ENCODE measurements at regions not wholly inside any gene's neighbourhood (a gene's known extent, or its start where the extent isn't known, plus 50 kb on each side); places are given as distances from the start of the nearest gene placed in this dataset.
"Not testable (repeated sequence)": the region's sequence is repeated elsewhere in the genome, so short reads cannot be mapped to it uniquely, and the experiment has no call there.

GRCh38 chr6:71730284-71730683 is 156.1 kb upstream of the RIMS1 start:
- no peak for FAIRE-seq

GRCh38 chr6:71733970-71734899 is 152.1 kb upstream of the RIMS1 start:
- no peak for FAIRE-seq

DNA sequence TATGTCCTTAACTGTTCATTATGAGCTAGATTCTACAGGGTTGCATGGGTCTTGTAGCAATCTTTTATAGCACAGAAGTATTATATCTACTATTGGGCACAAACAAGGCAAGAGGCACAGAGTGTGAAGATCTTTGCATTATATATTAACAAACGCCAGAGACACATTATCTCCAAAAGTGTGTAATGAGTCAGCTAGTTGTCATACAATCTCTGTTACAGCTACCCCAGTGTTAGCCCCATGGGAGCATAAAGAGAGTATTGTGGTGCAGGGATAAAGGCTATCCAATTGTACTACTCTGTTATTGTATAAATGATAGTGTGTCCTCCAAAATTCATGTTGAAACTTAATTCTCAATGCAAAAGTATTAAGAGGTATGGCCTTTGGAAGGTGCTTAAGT is 148.4 kb upstream of the RIMS1 start:
- FAIRE-seq, result no peak

DNA sequence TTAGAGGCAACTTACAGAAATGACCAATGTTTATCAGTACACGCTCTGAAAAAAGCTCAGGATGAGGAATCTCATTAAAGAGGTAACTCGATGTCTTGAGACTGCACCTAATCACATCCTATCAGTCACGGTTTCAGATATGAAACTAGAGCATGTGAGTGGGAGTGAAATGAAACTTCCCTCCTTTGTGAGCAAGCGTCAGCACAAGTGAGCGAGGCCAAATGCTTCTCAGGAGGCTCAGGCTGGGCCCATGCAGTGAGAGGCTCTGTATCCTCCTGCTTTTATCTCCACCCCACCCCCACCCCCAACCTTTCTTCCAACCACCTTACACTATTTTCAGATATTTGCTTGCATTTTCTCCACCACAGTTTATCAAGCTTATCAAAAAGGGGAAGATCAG is 140.8 kb upstream of the RIMS1 start:
- no peak for FAIRE-seq

DNA sequence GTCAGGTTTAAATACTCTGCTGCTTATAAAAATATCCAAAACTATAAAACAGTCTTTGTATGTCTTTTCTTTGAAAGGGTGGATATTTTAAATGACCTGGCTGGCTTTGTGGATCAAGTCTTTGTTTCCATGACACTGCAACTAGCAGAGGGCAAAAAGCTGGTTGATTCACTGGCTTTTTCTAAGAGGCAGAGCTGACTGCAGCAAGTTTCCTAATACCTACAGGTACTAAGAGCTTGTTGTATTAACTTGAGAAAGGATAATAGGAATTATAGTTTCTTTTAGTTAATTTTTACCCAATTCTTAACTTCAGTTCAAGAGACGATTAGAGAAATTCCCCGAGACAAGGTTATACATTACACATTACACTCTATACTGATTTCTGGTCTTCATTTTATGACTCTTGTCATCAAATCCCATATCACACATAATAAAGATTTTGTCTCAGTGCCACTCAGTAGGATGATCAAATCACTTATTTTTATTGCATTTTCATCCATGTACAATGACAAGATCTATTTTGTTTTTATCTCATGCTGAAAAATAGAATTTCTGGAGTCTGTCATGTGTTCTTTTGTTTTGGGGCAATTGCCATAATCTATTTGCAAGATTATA is 120.1 kb upstream of the RIMS1 start:
- FAIRE-seq, result no peak

DNA sequence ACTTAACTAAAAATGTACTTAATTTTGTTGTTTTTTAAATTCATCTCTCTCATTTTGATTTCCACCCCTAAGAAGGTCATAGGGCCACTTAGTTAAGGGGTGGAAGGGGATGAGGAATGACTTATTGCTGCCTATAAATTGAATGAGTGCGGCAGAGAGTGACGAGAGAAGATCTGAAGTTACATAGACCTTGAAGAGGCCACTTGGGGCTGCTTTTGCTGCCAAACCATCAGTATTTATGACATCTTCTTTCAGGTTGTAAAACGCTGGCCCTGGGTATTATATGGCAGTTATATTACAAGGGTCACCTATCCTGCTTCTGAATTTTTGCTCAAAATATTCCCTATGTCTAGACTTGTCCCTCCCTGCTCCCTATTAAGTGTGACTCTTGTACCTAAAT is 119.6 kb upstream of the RIMS1 start:
- no peak for FAIRE-seq

DNA sequence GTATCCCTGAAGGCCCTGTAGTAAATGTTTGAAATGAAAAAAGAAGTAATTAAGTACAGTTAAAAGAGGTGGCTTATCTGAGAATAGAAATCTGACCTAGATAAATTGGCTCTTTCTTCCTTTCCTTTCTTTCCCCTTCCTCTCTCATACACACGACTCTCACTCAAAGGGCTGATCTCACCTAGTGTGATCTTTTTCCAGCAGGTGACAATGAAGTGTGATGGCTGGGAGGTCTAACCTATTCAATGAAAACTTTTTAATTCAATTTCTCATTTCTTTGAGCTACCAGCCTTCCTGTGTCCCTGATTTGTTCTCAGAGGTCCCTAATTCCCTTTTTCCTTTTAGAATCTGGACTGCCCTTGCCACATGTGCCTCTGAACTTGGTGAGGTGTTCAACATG is 118.0 kb upstream of the RIMS1 start:
- FAIRE-seq, result no peak

DNA sequence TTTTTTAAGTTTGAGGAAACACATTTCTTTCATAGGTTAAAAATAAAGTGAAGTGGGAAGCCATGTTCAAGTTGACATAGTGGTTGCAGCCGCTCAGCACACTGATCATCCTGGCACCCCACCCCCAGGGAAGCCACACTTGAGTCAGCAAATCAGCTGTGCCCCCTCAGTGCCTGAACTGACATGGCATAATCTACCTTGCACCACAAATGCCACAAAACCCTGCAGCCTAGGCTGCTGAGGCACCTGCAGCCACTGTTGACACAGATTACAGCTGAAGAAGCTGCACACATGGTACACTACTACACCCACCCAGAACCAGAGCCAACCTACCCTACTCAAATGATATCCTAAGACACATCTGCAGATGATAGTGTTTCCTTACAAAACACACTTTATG is 77.5 kb upstream of the RIMS1 start:
- no peak for FAIRE-seq

- no peak for FAIRE-seq
Measured at GRCh38 chr6:71810880-71811279, 75.5 kb upstream of the RIMS1 start.

- no peak for FAIRE-seq
Measured at GRCh38 chr6:71822625-71823024, 63.7 kb upstream of the RIMS1 start.

DNA sequence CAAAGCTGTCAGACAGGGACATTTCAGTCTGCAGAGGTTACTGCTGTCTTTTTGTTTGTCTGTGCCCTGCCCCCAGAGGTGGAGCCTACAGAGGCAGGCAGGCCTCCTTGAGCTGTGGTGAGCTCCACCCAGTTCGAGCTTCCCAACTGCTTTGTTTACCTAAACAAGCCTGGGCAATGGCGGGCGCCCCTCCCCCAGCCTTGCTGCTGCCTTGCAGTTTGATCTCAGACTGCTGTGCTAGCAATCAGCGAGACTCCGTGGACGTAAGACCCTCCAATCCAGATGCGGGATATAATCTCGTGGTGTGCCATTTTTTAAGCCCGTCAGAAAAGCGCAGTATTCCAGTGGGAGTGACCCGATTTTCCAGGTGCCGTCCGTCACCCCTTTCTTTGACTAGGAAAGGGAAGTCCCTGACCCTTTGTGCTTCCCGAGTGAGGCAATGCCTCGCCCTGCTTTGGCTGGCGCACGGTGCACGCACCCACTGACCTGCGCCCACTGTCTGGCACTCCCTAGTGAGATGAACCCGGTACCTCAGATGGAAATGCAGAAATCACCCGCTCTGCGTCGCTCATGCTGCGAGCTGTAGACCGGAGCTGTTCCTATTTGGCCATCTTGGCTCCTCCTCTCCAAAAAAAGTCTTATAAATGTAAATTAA is 54.1 kb upstream of the RIMS1 start:
- not testable (repeated sequence) for FAIRE-seq
